SK-MEL-5 (cell line): ENCODE measurements at regions not wholly inside any gene's neighbourhood (a gene's known extent, or its start where the extent isn't known, plus 50 kb on each side); places are given as distances from the start of the nearest gene placed in this dataset.

Experiments used
- DNase-seq: peaks from one replicate; pipeline ENCODE4 v3.0.0-alpha.2; 2016; ENCODE audit warnings: low read depth, low spot score
- in situ Hi-C: cut with HindIII; loops from 2 replicates; pipeline ENCODE4 v1.10.0; 2016; ENCODE audit warnings: low sequenced_read_pairs, high pct_unique_total_duplicates, low pct_unique_long_range_greater_than_20kb

GRCh38 chr16:73384506-73385089 is 336.7 kb upstream of the ZFHX3 start:
- peak; percentile 2 for DNase-seq
- in situ Hi-C loops: no loop called here

- in situ Hi-C loops: no loop called here
These were observed 336.0 kb upstream of the ZFHX3 start for GRCh38 chr16:73383988-73384365.

GRCh38 chr16:73383195-73383987 is 335.5 kb upstream of the ZFHX3 start:
- no peak for DNase-seq
- in situ Hi-C loops: no loop called here

More at GRCh38 chr16:73383988-73384365, 336.0 kb upstream of the ZFHX3 start:
- DNase-seq: no peak

GRCh38 chr16:73378471-73378870 is 330.5 kb upstream of the ZFHX3 start:
- in situ Hi-C loops: no loop called here
- DNase-seq: no peak

- in situ Hi-C loops: no loop called here
- no peak for DNase-seq
These were observed 323.8 kb upstream of the ZFHX3 start for GRCh38 chr16:73371584-73372319.

GRCh38 chr16:73369851-73370250 is 321.9 kb upstream of the ZFHX3 start:
- in situ Hi-C loops: no loop called here
- peak; percentile 15 for DNase-seq

- in situ Hi-C loops: no loop called here
- DNase-seq: no peak
These were observed 320.8 kb upstream of the ZFHX3 start for GRCh38 chr16:73368715-73369114.

GRCh38 chr16:73365016-73365551 is 317.2 kb upstream of the ZFHX3 start:
- DNase-seq: no peak
- in situ Hi-C loops: no loop called here

GRCh38 chr16:73364413-73364812 is 316.5 kb upstream of the ZFHX3 start:
- in situ Hi-C loops: no loop called here
- no peak for DNase-seq

GRCh38 chr16:73361061-73361460 is 313.1 kb upstream of the ZFHX3 start:
- no peak for DNase-seq
- in situ Hi-C loops: no loop called here

GRCh38 chr16:73356401-73357079 is 308.6 kb upstream of the ZFHX3 start:
- in situ Hi-C loops: no loop called here
- DNase-seq: no peak

- in situ Hi-C loops: no loop called here
These were observed 308.1 kb upstream of the ZFHX3 start for GRCh38 chr16:73355981-73356380.

GRCh38 chr16:73354434-73354833 is 306.5 kb upstream of the ZFHX3 start:
- in situ Hi-C loops: no loop called here

More at GRCh38 chr16:73355981-73356380, 308.1 kb upstream of the ZFHX3 start:
- DNase-seq: no peak

GRCh38 chr16:73350707-73351452 is 303.0 kb upstream of the ZFHX3 start:
- DNase-seq: no peak
- in situ Hi-C loops: no loop called here

More at GRCh38 chr16:73354434-73354833, 306.5 kb upstream of the ZFHX3 start:
- no peak for DNase-seq

- in situ Hi-C loops: no loop called here
These were observed 299.8 kb upstream of the ZFHX3 start for GRCh38 chr16:73347500-73348375.

GRCh38 chr16:73339821-73340220 is 291.9 kb upstream of the ZFHX3 start:
- DNase-seq: no peak
- in situ Hi-C loops: no loop called here

More at GRCh38 chr16:73347500-73348375, 299.8 kb upstream of the ZFHX3 start:
- DNase-seq: no peak
